ENCODE measurements at regions not wholly inside any gene's neighbourhood (a gene's known extent, or its start where the extent isn't known, plus 50 kb on each side); places are given as distances from the start of the nearest gene placed in this dataset.

DNA sequence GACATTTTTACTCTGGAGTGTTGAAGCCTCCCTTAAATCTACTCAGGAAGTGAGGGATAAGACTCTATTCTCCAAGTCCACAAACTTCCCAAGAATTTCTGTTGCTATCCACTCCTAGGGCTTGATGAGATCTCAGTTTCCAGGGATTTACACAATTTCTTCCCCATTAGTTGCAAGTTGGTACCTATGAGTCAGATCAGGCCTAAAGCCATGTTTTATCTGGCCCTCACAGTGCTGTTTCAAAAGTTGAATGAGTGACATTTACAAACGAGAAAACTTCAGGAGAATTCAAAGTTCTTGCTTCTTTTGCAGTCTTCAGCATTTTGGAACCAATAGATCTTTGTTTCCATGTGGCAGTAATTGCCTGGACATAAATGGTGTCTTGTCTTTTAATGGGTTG lies 156.4 kb upstream of the SYT10 start:
- TF ChIP-seq, protein P1, sequence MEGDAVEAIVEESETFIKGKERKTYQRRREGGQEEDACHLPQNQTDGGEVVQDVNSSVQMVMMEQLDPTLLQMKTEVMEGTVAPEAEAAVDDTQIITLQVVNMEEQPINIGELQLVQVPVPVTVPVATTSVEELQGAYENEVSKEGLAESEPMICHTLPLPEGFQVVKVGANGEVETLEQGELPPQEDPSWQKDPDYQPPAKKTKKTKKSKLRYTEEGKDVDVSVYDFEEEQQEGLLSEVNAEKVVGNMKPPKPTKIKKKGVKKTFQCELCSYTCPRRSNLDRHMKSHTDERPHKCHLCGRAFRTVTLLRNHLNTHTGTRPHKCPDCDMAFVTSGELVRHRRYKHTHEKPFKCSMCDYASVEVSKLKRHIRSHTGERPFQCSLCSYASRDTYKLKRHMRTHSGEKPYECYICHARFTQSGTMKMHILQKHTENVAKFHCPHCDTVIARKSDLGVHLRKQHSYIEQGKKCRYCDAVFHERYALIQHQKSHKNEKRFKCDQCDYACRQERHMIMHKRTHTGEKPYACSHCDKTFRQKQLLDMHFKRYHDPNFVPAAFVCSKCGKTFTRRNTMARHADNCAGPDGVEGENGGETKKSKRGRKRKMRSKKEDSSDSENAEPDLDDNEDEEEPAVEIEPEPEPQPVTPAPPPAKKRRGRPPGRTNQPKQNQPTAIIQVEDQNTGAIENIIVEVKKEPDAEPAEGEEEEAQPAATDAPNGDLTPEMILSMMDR (IDR thresholded peaks at IDR 0.05; ENCODE audit: insufficient read depth, low read depth, low read length): no peak
- no peak for TF ChIP-seq EZH2 (IDR thresholded peaks at IDR 0.05; ENCODE audit: insufficient read depth, low read length)

Data from astrocyte (in vitro differentiated cells and primary cell).